Parathyroid adenoma (tissue), 2 donors: ENCODE measurements at regions not wholly inside any gene's neighbourhood (a gene's known extent, or its start where the extent isn't known, plus 50 kb on each side); places are given as distances from the start of the nearest gene placed in this dataset.

Source experiments
- H2AFZ ChIP-seq: fragments of 300-600 bp; sonication (generic); one replicate; pipeline ENCODE4 v1.7.0; 2017; ENCODE audit warnings: antibody characterized with exemption, mild to moderate bottlenecking
- H3K27ac ChIP-seq: fragments of 300-600 bp; sonication (generic); one replicate; pipeline ENCODE4 v1.7.0; 2017
- H3K27me3 ChIP-seq: fragments of 300-600 bp; sonication (generic); one replicate; pipeline ENCODE4 v1.7.0; 2017; ENCODE audit warnings: low read length; ENCODE audit not compliant: control insufficient read depth, insufficient read depth
- H3K36me3 ChIP-seq: fragments of 300-600 bp; sonication (generic); one replicate; pipeline ENCODE4 v1.7.0; 2017; ENCODE audit warnings: low read length; ENCODE audit not compliant: control insufficient read depth, insufficient read depth
- H3K4me1 ChIP-seq: fragments of 300-600 bp; sonication (generic); one replicate; pipeline ENCODE4 v1.7.0; 2017; ENCODE audit warnings: control low read depth
- H3K4me2 ChIP-seq: fragments of 300-600 bp; sonication (generic); one replicate; pipeline ENCODE4 v1.7.0; 2017; ENCODE audit warnings: low read length
- H3K4me3 ChIP-seq: fragments of 300-600 bp; sonication (generic); one replicate; pipeline ENCODE4 v1.7.0; 2017; ENCODE audit warnings: low read depth, low read length
- H3K79me2 ChIP-seq: fragments of 300-600 bp; sonication (generic); one replicate; pipeline ENCODE4 v1.7.0; 2017; ENCODE audit warnings: control low read depth
- H3K9ac ChIP-seq: fragments of 300-600 bp; sonication (generic); one replicate; pipeline ENCODE4 v1.7.0; 2017; ENCODE audit warnings: mild to moderate bottlenecking
- H3K9me3 ChIP-seq: fragments of 300-600 bp; sonication (generic); one replicate; pipeline ENCODE4 v1.7.0; 2017; ENCODE audit warnings: low read length; ENCODE audit not compliant: control insufficient read depth
- CTCF ChIP-seq: fragments of 300-600 bp; sonication (generic); IDR thresholded peaks from one replicate; pipeline ENCODE4 v1.7.0; 2017; ENCODE audit warnings: antibody characterized with exemption, mild to moderate bottlenecking
- donor health status: primary hyperparathyroidism.

- Histone ChIP-seq H3K27me3 (no peaks in the 10 kb centered on the region), H3K4me1 (no peaks in the 10 kb centered on the region), H2AFZ (no peak overlapping the region), H3K4me2 (no peak overlapping the region), H3K27ac (no peak overlapping the region), H3K4me3 (no peak overlapping the region), H3K36me3 (no peaks in the 10 kb centered on the region), H3K9ac (no peak overlapping the region), H3K79me2 (no peaks in the 10 kb centered on the region), H3K9me3 (no peaks in the 10 kb centered on the region)
- TF ChIP-seq CTCF = no peak
These were observed 378.9 kb downstream of the CAAP1 start for GRCh38 chr9:26513730-26514129.

GRCh38 chr9:26510137-26510536, 382.5 kb downstream of the CAAP1 start:
- no peak overlapping the region for H3K9ac ChIP-seq

GRCh38 chr9:26508897-26509296, 383.7 kb downstream of the CAAP1 start:
- Histone ChIP-seq H3K27ac (no peak overlapping the region), H3K27me3 (no peaks in the 10 kb centered on the region), H3K4me3 (no peak overlapping the region), H3K79me2 (no peaks in the 10 kb centered on the region), H2AFZ (no peak overlapping the region), H3K4me2 (no peak overlapping the region), H3K4me1 (no peaks in the 10 kb centered on the region), H3K36me3 (no peaks in the 10 kb centered on the region), H3K9ac (no peak overlapping the region), H3K9me3 (no peaks in the 10 kb centered on the region)
- TF ChIP-seq CTCF = no peak

More at GRCh38 chr9:26510137-26510536, 382.5 kb downstream of the CAAP1 start:
- H2AFZ ChIP-seq = no peak overlapping the region
- no peak for TF ChIP-seq CTCF
- no peaks in the 10 kb centered on the region for H3K36me3 ChIP-seq
- no peaks in the 10 kb centered on the region for H3K27me3 ChIP-seq
- no peak overlapping the region for H3K4me2 ChIP-seq
- H3K4me1 ChIP-seq = no peaks in the 10 kb centered on the region
- H3K9me3 ChIP-seq = no peaks in the 10 kb centered on the region
- no peak overlapping the region for H3K27ac ChIP-seq
- no peaks in the 10 kb centered on the region for H3K79me2 ChIP-seq
- no peak overlapping the region for H3K4me3 ChIP-seq

GRCh38 chr9:26504057-26504456, 388.5 kb downstream of the CAAP1 start:
- Histone ChIP-seq H3K36me3 (no peaks in the 10 kb centered on the region), H3K27ac (no peak overlapping the region), H3K9me3 (no peaks in the 10 kb centered on the region), H3K27me3 (no peaks in the 10 kb centered on the region), H3K4me1 (no peaks in the 10 kb centered on the region), H3K79me2 (no peaks in the 10 kb centered on the region), H3K4me3 (no peak overlapping the region), H3K4me2 (no peak overlapping the region), H3K9ac (no peak overlapping the region), H2AFZ (no peak overlapping the region)
- no peak for TF ChIP-seq CTCF

- H2AFZ ChIP-seq = no peak overlapping the region
- no peaks in the 10 kb centered on the region for H3K27me3 ChIP-seq
- no peak for TF ChIP-seq CTCF
- H3K4me1 ChIP-seq = no peaks in the 10 kb centered on the region
- H3K36me3 ChIP-seq = no peaks in the 10 kb centered on the region
- H3K4me2 ChIP-seq = no peak overlapping the region
- H3K9me3 ChIP-seq = no peaks in the 10 kb centered on the region
- H3K79me2 ChIP-seq = no peaks in the 10 kb centered on the region
- H3K9ac ChIP-seq = no peak overlapping the region
- no peak overlapping the region for H3K27ac ChIP-seq
- H3K4me3 ChIP-seq = no peak overlapping the region
These were observed 390.3 kb downstream of the CAAP1 start for GRCh38 chr9:26502311-26502710.
